22Rv1 (cell line): ENCODE measurements at regions not wholly inside any gene's neighbourhood (a gene's known extent, or its start where the extent isn't known, plus 50 kb on each side); places are given as distances from the start of the nearest gene placed in this dataset.

ENCODE experiments used
- H3K27ac ChIP-seq: fragments of 450-650 bp; 2 replicates; pipeline ENCODE4 v1.5.1; 2017
- ZFX ChIP-seq: fragments of 450-650 bp; IDR thresholded peaks from 2 replicates; pipeline ENCODE4 v1.6.1; 2017; ENCODE audit warnings: antibody characterized with exemption, borderline replicate concordance
- TF ChIP-seq, protein P1 (sequence below): fragments of 450-650 bp; IDR thresholded peaks from 2 replicates; pipeline ENCODE4 v1.5.1; 2017; ENCODE audit warnings: mild to moderate bottlenecking

DNA sequence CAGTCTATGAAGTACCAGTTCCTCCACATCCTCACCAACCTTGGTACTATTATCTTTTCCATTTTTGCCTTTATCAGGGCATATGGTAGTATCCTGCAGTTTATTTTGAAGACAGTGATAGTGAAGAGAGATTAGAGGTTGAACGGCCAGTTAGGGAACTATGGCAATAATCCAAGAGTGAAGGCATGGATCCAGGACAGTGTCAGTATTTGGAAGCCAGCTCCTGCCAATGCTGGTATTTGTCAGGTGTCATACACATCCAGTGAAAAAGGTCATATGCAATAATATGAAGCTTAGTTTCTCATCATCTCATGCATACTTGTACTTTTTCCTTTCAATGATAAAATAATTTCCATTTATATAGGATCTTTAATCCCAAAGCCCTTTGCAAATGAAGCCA is 56.8 kb upstream of the KCNMB2 start:
- no peak overlapping the region for H3K27ac ChIP-seq
- TF ChIP-seq, protein P1, sequence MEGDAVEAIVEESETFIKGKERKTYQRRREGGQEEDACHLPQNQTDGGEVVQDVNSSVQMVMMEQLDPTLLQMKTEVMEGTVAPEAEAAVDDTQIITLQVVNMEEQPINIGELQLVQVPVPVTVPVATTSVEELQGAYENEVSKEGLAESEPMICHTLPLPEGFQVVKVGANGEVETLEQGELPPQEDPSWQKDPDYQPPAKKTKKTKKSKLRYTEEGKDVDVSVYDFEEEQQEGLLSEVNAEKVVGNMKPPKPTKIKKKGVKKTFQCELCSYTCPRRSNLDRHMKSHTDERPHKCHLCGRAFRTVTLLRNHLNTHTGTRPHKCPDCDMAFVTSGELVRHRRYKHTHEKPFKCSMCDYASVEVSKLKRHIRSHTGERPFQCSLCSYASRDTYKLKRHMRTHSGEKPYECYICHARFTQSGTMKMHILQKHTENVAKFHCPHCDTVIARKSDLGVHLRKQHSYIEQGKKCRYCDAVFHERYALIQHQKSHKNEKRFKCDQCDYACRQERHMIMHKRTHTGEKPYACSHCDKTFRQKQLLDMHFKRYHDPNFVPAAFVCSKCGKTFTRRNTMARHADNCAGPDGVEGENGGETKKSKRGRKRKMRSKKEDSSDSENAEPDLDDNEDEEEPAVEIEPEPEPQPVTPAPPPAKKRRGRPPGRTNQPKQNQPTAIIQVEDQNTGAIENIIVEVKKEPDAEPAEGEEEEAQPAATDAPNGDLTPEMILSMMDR = no peak
- TF ChIP-seq ZFX = no peak

DNA sequence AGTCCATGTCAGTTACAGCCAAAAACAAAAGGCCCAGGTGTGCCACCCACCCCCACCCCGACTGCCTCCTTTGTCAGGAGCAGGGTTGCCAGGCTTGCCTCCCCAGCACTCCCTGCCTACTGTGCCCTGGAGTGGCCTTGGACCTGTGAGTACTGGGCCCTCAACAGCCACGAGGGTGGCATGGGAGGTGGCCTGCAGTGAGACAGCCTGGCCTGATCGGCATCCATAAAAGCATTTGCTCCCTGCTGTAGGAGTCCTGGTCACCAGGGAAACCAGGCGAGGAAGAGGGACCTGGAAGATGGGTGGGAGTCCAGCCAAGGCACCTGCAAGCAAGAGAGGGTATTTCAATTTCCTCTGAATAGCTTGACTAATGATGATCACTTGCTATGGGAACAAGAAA is 56.4 kb upstream of the KCNMB2 start:
- TF ChIP-seq ZFX = no peak
- TF ChIP-seq, protein P1 = no peak
- H3K27ac ChIP-seq = no peak overlapping the region

DNA sequence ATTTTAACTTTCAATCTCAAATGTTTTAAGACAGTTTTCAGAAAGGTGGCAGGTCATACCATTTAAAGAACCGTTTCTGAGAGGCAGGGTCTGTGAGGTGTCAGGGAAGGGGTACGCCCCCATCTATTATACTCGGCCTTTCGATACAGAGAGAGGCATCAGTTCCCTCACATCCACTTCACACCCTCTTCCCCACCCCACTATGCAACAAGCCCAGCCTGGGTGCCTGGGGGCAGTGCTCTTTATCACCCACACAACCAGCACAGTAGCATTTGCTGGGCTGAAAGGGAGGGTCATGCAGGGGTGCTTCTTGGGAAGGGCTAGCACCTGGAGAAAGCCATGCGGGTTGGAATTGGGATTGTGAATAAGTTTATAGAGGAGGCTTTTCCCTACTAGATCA is 56.0 kb upstream of the KCNMB2 start:
- no peak for TF ChIP-seq ZFX
- TF ChIP-seq, protein P1 = no peak
- no peak overlapping the region for H3K27ac ChIP-seq

DNA sequence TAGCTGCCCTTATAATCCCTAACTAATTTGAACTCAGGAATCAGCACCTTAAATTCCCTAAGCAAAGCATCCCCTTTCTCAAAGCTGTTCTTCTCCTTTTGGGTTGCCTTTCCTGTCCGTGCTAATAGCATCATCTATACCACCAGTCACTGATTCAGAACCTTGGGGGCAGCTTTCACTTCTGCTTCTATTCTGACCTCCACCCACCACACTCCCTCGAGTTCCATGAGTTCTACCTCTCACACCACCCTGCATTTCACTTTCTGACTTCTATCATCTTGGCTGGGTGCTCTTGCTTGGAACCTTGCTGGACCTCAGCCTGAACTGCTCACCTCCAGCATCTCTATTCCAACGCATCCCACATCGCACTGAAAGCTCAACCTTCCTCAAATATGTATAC is 55.4 kb upstream of the KCNMB2 start:
- TF ChIP-seq, protein P1 = no peak
- TF ChIP-seq ZFX = no peak
- H3K27ac ChIP-seq = no peak overlapping the region

DNA sequence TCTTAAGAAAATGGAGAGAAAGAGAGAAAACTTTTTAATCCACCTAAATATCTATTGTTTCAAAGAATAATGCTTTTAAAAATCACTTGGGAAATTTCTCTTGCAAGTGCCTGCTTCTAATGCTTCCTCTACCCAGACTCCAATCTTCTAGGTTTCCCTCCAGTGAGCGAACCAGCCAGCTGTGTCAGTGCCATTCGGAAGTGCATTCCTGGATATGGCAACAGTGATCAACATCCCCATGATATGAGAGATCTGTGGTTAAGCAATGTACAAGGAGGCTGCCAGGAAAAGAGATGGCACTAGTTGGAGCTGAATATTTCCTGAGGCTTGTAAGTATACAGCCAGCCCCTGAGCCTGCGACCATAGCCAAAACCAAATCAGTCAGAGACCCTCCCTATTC is 53.3 kb upstream of the KCNMB2 start:
- H3K27ac ChIP-seq = no peak overlapping the region
- TF ChIP-seq ZFX = no peak
- TF ChIP-seq, protein P1 = no peak

DNA sequence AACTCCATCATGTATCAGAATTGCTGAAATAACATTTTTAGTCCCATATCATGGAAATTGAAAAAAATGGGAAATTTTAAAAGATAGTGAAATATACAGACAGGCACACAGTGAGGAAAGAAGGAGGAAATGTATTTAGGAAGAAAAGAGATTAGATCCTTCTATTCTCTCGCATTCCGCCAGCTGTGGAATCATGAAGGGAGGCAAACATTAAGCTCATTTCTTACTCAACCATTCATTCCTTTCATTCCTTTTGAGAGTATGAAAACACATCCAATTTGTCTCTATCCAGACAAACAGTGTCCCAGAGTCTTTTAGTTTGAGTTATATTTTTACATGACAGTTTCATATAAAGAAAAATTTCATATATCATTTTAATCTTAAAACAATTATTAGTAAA is 52.5 kb upstream of the KCNMB2 start:
- TF ChIP-seq, protein P1 = no peak
- no peak for TF ChIP-seq ZFX
- no peak overlapping the region for H3K27ac ChIP-seq

DNA sequence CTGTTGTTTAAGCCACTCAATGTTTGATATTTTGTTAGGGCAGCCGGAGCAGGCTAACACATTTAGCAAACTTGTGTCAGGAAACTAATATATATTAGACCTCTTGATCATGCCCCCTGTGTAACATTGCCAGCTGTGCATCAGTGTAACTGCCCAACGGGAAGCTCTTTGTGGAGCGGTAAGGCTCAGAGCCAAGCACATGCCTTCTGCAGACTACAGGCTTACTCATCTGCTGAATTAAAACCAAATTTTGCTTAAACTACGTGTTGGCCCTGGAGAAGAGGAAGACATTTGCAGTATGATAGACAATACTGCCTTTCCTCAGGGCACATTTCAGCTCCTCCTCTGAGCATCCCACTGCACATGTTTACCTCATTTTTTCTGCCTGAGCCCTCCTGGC is 50.5 kb upstream of the KCNMB2 start:
- no peak overlapping the region for H3K27ac ChIP-seq
- TF ChIP-seq, protein P1 = no peak
- no peak for TF ChIP-seq ZFX
